ENCODE measurements at regions not wholly inside any gene's neighbourhood (a gene's known extent, or its start where the extent isn't known, plus 50 kb on each side); places are given as distances from the start of the nearest gene placed in this dataset.

- no peak overlapping the region for H3K27ac ChIP-seq
- no peaks in the 10 kb centered on the region for H3K9me2 ChIP-seq (ENCODE audit: insufficient read depth)
- no peak for DNase-seq
- H3K9me3 ChIP-seq (ENCODE audit: insufficient read depth, low read depth) = no peaks in the 10 kb centered on the region
- H3K36me3 ChIP-seq (ENCODE audit: low read depth) = no peaks in the 10 kb centered on the region
- H3K4me3 ChIP-seq = no peak overlapping the region
- CTCF ChIA-PET = no interaction called here
- POLR2A ChIA-PET (ENCODE audit: unreplicated experiment) = no interaction called here
- 0 out of 2 replicates have a peak, but pooled peaks cover 4% of the 10 kb centered on the region for H3K27me3 ChIP-seq (ENCODE audit: insufficient read depth, low read depth)
- H3K4me1 ChIP-seq (replicated peaks; ENCODE audit: insufficient read depth) = no peaks in the 10 kb centered on the region
- H3K4me2 ChIP-seq = no peak overlapping the region
- no peak overlapping the region for H2AFZ ChIP-seq
- H4K20me1 ChIP-seq (ENCODE audit: insufficient read depth) = no peaks in the 10 kb centered on the region
- TF ChIP-seq CTCF (conservative IDR thresholded peaks at IDR 0.05) = no peak
- TF ChIP-seq EZH2 (IDR thresholded peaks at IDR 0.05; ENCODE audit: low read depth) = no peak
- intact Hi-C loops (cut with micrococcal nuclease; ENCODE audit: unreplicated experiment) = no loop called here
- no TSS peak for BruUV-seq (replicated peaks)
- no peaks in the 10 kb centered on the region for H3F3A ChIP-seq (ENCODE audit: insufficient read depth, low read depth)
- no peaks in the 10 kb centered on the region for H3K79me2 ChIP-seq (ENCODE audit: low read depth)
Measured at GRCh38 chr20:40538131-40538530, 150.9 kb downstream of the MAFB start.

GRCh38 chr20:40536808-40537207, 152.2 kb downstream of the MAFB start:
- no peak for TF ChIP-seq EZH2 (IDR thresholded peaks at IDR 0.05; ENCODE audit: low read depth)
- no peak for TF ChIP-seq CTCF (conservative IDR thresholded peaks at IDR 0.05)
- intact Hi-C loops (cut with micrococcal nuclease; ENCODE audit: unreplicated experiment) = no loop called here
- Histone ChIP-seq H2AFZ (no peak overlapping the region), H3K4me2 (no peak overlapping the region), H3K4me3 (no peak overlapping the region), H4K20me1 (ENCODE audit: insufficient read depth) (no peaks in the 10 kb centered on the region), H3F3A (ENCODE audit: insufficient read depth, low read depth) (no peaks in the 10 kb centered on the region), H3K9me2 (ENCODE audit: insufficient read depth) (no peaks in the 10 kb centered on the region), H3K79me2 (ENCODE audit: low read depth) (no peaks in the 10 kb centered on the region), H3K36me3 (ENCODE audit: low read depth) (no peaks in the 10 kb centered on the region), H3K4me1 (replicated peaks; ENCODE audit: insufficient read depth) (no peaks in the 10 kb centered on the region), H3K27ac (no peak overlapping the region), H3K27me3 (ENCODE audit: insufficient read depth, low read depth) (0 out of 2 replicates have a peak, but pooled peaks cover 4% of the 10 kb centered on the region), H3K9me3 (ENCODE audit: insufficient read depth, low read depth) (no peaks in the 10 kb centered on the region; the same call in 1 of the 2 replicates)
- BruUV-seq (replicated peaks) = no TSS peak
- CTCF ChIA-PET = no interaction called here
- DNase-seq = no peak
- POLR2A ChIA-PET (ENCODE audit: unreplicated experiment) = no interaction called here

- no peaks in the 10 kb centered on the region for H3K9me2 ChIP-seq (ENCODE audit: insufficient read depth)
- no peak overlapping the region for H3K4me3 ChIP-seq
- BruUV-seq (replicated peaks) = no TSS peak
- intact Hi-C loops (cut with micrococcal nuclease; ENCODE audit: unreplicated experiment) = no loop called here
- no peak for DNase-seq
- CTCF ChIA-PET = no interaction called here
- H3K4me2 ChIP-seq = no peak overlapping the region
- POLR2A ChIA-PET (ENCODE audit: unreplicated experiment) = no interaction called here
- no peak overlapping the region for H2AFZ ChIP-seq
- H3F3A ChIP-seq (ENCODE audit: insufficient read depth, low read depth) = no peaks in the 10 kb centered on the region
- TF ChIP-seq CTCF (conservative IDR thresholded peaks at IDR 0.05) (no peak), EZH2 (IDR thresholded peaks at IDR 0.05; ENCODE audit: low read depth) (no peak)
- 0 out of 2 replicates have a peak, but pooled peaks cover 4% of the 10 kb centered on the region for H3K27me3 ChIP-seq (ENCODE audit: insufficient read depth, low read depth)
- peaks cover 5% of the 10 kb centered on the region for H3K9me3 ChIP-seq (ENCODE audit: insufficient read depth, low read depth)
- no peaks in the 10 kb centered on the region for H3K79me2 ChIP-seq (ENCODE audit: low read depth)
- H3K36me3 ChIP-seq (ENCODE audit: low read depth) = no peaks in the 10 kb centered on the region
- no peaks in the 10 kb centered on the region for H4K20me1 ChIP-seq (ENCODE audit: insufficient read depth)
- no peak overlapping the region for H3K27ac ChIP-seq
- no peaks in the 10 kb centered on the region for H3K4me1 ChIP-seq (replicated peaks; ENCODE audit: insufficient read depth)
Measured at GRCh38 chr20:40535816-40536215, 153.2 kb downstream of the MAFB start.
